ENCODE measurements at regions not wholly inside any gene's neighbourhood (a gene's known extent, or its start where the extent isn't known, plus 50 kb on each side); places are given as distances from the start of the nearest gene placed in this dataset.

- TF ChIP-seq POLR2AphosphoS5 (IDR thresholded peaks at IDR 0.05; ENCODE audit: borderline replicate concordance, low read depth, low read length): no peak
- no peak for TF ChIP-seq EZH2 (IDR thresholded peaks at IDR 0.05)
- no peak for TF ChIP-seq FOXP2 (optimal IDR thresholded peaks at IDR 0.05; ENCODE audit: control extremely low read depth, extremely low read length, insufficient read depth)
Measured at GRCh38 chr4:62399242-62399641, 1199.1 kb downstream of the ADGRL3 start.

All from SK-N-MC (cell line).